ENCODE measurements at regions not wholly inside any gene's neighbourhood (a gene's known extent, or its start where the extent isn't known, plus 50 kb on each side); places are given as distances from the start of the nearest gene placed in this dataset.
"Not testable (repeated sequence)": the region's sequence is repeated elsewhere in the genome, so short reads cannot be mapped to it uniquely, and the experiment has no call there.

- no peak for DNase-seq (ENCODE audit: low read depth)
- no peak overlapping the region for H3K4me3 ChIP-seq (ENCODE audit: low read depth, low read length)
- TF ChIP-seq CTCF (IDR thresholded peaks at IDR 0.05; ENCODE audit: insufficient read depth, low read depth, low read length, missing control alignments), result no peak
These were observed 798.4 kb upstream of the GRM7 start for GRCh38 chr3:6062261-6063187.

DNA sequence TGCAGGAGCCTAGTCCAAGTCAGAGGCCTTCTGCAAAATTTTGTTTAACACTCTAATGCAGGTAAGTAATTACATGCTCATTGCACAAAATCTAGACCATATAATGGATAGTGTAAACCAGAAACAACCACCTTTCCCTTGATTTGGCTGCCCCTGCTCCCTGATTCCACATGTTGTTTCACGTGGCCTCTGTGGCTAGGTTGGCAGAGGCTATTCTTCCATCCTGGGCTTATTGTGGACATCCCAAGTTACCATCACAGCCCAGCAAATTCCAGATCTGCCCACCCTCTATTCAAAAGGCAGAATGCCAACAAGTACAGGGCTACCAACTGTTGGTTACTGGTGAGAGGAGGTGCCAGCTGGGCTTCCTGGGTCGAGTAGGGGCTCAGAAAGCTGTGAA is 794.5 kb upstream of the GRM7 start:
- TF ChIP-seq CTCF (IDR thresholded peaks at IDR 0.05; ENCODE audit: insufficient read depth, low read depth, low read length, missing control alignments), result no peak
- no peak for DNase-seq (ENCODE audit: low read depth)
- H3K4me3 ChIP-seq (ENCODE audit: low read depth, low read length), result no peak overlapping the region; the same call in 1 of the 2 replicates

GRCh38 chr3:6066868-6067578 is 793.9 kb upstream of the GRM7 start:
- DNase-seq (ENCODE audit: low read depth); H3K4me3 ChIP-seq (ENCODE audit: low read depth, low read length): not testable (repeated sequence)

DNA sequence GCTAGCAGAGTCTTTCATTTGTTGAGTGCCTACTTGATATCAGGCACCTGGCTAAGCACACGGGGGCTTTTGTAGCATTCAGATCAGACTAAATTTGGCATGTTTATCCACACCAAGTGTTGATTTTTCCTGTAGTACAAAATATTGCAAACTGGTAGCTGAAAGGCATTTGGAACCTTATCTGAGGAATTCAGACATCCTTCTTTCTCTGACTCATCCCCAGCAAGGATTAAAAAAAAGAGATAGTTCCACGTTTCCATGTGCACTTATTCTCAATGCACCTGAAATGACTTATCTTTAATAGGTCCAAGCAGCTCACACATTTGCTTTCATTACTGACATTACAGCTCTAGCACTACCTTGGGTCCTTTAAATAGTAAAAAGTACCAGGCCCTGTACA is 786.0 kb upstream of the GRM7 start:
- no peak overlapping the region for H3K4me3 ChIP-seq (ENCODE audit: low read depth, low read length)
- TF ChIP-seq CTCF (IDR thresholded peaks at IDR 0.05; ENCODE audit: insufficient read depth, low read depth, low read length, missing control alignments), result no peak
- DNase-seq (ENCODE audit: low read depth), result no peak

DNA sequence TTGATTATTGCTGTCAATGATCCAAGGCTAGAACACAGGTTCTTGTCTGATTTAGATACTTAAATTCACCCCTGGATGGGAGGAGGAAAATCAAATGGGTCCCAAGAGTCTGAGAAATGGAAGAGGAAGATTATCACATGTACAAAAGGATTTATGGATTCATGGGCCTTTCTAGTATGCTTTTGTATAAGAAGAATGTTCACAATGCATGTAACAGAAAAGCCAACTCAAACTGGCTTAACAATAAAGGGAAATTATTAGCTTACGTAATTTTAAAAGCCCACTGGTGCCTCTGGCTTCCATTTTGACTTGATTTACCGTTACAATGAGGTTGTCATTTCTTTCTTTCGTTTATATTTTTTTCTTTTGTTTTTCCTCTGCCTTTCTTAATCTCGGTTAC is 782.5 kb upstream of the GRM7 start:
- no peak for TF ChIP-seq CTCF (IDR thresholded peaks at IDR 0.05; ENCODE audit: insufficient read depth, low read depth, low read length, missing control alignments)
- DNase-seq (ENCODE audit: low read depth), result no peak
- no peak overlapping the region for H3K4me3 ChIP-seq (ENCODE audit: low read depth, low read length)

GRCh38 chr3:6079011-6079410 is 781.9 kb upstream of the GRM7 start:
- H3K4me3 ChIP-seq (ENCODE audit: low read depth, low read length), result no peak overlapping the region
- no peak for TF ChIP-seq CTCF (IDR thresholded peaks at IDR 0.05; ENCODE audit: insufficient read depth, low read depth, low read length, missing control alignments)
- DNase-seq (ENCODE audit: low read depth), result no peak

DNA sequence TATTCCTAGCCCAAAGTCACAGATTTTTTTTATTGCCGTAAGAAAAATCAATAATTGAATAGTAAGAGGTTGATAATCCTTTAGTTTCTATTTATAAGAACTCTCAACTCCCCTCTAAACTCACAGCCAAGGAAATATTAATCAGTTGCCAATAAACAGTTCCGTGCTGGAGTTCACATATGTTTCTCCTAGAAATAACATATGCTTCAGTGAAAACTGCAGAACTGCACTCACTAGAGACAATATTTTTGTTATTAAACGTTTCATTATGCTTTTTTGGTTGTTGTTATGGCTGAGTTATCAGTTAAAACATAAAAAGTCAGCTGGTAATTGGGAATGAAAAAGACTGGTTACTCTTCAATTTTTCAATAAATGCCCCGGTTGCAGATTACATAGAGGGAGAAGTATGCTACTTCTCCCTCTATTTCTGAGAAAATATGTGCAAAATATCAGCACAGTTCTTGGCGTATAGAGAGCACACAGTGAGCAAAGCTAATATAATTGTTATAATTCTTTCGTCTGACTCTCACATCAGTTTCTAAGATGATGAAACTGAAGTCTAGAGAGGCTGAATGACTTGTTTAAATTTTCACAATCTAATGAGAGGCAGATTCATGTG is 781.2 kb upstream of the GRM7 start:
- no peak for TF ChIP-seq CTCF (IDR thresholded peaks at IDR 0.05; ENCODE audit: insufficient read depth, low read depth, low read length, missing control alignments)
- no peak overlapping the region for H3K4me3 ChIP-seq (ENCODE audit: low read depth, low read length)
- no peak for DNase-seq (ENCODE audit: low read depth)
